ENCODE measurements at regions not wholly inside any gene's neighbourhood (a gene's known extent, or its start where the extent isn't known, plus 50 kb on each side); places are given as distances from the start of the nearest gene placed in this dataset.

- no peak for DNase-seq (ENCODE audit: low read depth in 3 of 3)
Measured at GRCh38 chr5:125554355-125554754, 807.9 kb upstream of the ZNF608 start.

DNA sequence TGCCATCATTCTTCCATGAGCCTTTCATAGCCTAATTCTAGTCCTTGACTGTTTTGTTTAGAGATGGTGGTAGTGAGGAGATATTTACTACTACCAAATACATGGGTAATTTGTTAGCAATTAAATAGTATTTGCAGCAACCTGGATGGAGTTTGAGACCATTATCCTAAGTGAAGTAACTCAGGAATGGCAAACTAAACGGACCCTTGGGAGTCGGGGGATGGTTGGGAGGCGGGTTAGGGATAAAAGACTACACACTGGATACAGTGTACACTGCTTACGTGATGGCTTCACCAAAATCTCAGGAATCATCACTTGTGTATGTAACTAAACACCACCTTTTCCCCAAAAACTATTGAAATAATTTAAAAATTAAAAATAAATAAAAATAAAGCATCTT, 809.2 kb upstream of the ZNF608 start:
- DNase-seq (ENCODE audit: low read depth in 3 of 3) = no peak

DNA sequence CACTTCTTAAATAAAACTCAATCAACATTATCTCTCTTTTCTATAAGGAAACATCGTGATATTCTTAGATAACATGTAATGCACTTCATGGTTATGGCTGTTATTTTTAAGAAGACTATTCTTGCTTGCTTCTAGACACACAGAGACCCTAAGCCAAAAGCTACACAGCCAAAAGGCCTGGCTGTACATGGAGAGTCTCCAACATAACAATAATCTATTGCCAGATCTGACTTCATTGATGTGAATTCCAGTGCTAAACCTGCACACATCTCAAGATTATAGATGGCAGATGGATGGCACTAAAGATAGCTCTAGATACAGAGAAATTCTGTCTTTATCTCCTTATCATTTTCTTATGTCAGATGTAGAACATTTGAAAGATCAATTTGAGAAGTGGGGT, 811.6 kb upstream of the ZNF608 start:
- no peak for DNase-seq (ENCODE audit: low read depth in 3 of 3)

- DNase-seq (ENCODE audit: low read depth in 3 of 3) = no peak
Measured at GRCh38 chr5:125558466-125558865, 812.0 kb upstream of the ZNF608 start.

DNA sequence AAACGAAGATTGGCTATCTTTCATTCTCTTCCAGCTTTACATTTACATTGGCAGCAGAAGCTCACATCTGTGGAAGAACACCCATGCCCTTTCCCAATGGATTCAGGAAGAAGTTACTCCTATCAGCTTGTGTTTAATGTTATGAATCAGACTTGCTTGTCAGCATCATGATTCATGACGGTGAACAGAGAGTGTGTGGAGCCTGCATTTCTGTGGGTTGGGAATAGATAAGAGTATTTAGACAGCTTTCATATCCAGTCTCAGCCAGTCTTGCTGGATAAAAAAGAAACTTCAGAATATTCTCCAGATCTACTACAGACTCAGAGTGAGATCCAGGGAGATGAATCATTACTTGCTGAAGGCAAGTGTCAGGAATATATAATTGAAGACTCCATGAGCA, 812.9 kb upstream of the ZNF608 start:
- no peak for DNase-seq (ENCODE audit: low read depth in 3 of 3)

- no peak for DNase-seq (ENCODE audit: low read depth in 3 of 3)
Measured at GRCh38 chr5:125560476-125561225, 814.2 kb upstream of the ZNF608 start.

- DNase-seq (ENCODE audit: low read depth in 3 of 3) = no peak
Measured at GRCh38 chr5:125564317-125564975, 818.0 kb upstream of the ZNF608 start.

GRCh38 chr5:125574491-125575044, 828.1 kb upstream of the ZNF608 start:
- no peak for DNase-seq (ENCODE audit: low read depth in 3 of 3)

DNA sequence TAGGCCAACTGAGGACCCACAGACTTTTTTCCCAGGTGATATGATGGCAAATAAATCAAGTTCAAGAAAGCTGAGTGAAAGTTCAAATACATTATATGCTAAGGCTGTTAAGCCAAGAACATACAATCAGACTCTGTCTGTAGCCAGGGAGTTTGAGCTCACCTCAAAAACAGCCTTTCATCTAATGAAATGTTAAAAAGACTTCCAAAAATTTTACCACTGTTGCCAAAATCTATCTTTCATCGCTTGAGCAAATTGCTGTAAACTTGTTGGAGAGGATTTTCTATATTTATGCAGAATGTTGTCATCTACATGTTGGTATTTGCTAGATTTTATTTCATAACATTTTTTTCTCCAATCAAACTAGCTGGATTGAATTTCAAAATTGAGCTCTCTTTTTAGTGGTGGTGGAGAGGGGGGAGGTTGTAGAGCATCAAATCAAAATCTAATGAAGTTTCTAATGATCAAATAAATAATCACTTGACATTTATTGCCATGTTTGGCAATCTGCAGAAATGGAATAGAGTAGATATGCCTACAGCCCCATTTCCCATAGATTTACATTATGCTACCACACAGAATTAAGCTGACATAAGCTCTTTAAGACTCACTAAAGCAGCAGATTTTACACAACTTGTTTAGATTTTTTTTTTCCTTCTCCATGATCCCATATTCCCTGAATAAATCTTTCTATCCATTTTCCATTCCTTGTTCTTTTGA, 828.9 kb upstream of the ZNF608 start:
- DNase-seq (ENCODE audit: low read depth in 3 of 3) = no peak

DNA sequence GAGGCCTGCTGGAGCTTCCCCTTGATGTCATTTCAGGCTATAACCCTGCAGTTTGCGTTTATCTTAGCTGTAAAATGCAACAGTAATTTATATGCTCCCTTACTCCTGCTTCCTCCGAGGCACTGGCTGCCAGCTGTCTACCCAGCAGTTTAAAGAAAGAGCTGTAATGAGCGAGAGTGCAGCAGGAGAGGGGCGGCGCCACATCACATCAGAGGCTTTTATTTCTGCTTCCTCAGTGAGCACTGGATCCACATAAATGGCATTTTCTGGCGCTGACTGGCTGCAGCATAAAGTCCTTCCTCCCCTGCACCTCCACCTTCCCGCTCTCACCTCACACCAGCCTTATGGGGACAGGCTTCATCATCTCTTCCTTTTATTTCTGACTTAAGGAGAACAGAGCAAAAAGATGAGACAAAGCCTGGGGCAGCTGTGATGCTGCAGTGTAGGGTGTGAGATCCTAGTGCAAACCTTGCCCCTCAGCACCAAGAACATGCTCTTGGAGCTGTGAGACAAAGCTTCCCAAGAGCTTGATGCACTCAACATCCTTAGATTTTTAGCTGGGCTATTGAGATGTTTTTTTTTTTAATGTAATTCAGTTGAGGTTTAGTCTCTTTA, 829.6 kb upstream of the ZNF608 start:
- no peak for DNase-seq (ENCODE audit: low read depth in 3 of 3)

DNA sequence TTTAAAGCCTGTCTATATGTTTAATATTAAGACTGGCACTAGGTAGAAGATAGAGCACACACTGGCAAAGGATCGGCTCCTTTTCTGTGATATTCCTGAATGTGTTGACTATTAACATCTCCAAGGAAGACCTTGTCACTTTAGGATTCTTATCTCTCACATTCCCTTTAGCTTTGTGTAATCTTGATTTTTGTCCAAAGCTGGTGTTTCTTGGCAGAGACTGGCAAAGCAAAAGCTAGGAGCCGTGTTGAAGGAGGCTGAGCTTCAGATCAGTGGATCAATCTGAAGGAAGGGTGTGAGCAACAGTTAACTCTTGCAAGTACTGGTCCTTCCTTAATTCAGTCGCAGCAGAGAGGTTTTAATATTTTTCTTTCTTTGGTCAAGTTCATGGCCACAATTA, 830.4 kb upstream of the ZNF608 start:
- DNase-seq (ENCODE audit: low read depth in 3 of 3) = no peak

- no peak for DNase-seq (ENCODE audit: low read depth in 3 of 3)
Measured at GRCh38 chr5:125578551-125578950, 832.1 kb upstream of the ZNF608 start.

DNA sequence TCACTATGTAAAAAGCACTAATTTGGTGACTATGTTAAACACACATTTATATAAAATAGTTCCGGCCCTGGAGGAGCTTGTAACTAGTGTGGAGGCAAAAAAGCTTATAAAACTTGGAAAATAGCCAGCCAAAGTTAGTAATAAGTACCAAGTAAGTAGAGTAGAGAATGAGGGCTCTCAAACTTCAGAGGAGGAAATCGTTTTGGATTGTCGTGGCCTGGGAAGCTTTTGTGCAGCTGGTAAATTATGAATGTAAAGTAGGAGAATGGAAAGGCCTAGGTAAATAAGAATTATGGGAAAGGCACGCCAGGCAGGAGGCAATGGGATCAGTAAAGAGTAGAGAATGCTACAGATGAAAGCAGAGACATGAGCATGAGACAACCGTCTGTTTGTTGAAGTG, 832.7 kb upstream of the ZNF608 start:
- DNase-seq (ENCODE audit: low read depth in 3 of 3) = no peak

DNA sequence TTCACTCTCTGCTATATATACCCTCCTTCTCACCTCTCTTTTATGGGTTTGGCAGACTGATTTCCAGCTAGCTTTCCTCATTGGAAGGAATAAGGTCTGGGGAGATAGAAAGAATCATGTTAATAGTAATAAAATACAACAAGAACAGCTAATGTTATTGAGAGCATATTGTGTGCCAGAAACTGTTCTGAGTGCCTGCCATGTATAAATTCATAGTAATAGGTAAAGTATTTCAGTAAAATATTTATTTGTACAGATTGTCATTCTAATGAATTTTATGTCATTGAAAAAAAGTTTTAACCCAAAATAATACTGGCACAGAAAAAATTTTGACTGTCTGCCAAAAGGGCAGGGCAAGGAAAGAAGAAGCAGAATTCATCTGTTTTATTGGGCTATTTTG, 834.9 kb upstream of the ZNF608 start:
- no peak for DNase-seq (ENCODE audit: low read depth in 3 of 3)

DNA sequence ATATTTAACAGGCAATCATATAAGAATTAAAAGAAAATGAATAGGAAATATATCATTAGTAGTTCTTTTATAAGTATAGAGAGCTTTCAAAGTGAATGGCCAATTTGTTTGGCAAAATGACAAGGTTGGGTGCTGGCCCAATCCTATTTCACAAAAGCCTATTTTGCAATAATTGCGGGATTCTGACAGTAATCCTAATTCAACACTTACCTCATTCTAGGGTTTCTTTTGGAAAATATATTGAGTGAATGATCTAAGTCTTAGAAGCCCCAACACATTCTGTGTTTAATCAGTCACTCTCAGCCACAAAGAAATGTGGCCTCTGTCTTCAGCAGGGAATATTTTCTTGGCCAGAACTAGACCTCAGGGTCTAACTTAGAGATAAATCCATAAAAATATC, 835.9 kb upstream of the ZNF608 start:
- no peak for DNase-seq (ENCODE audit: low read depth in 3 of 3)

GRCh38 chr5:125583321-125584139, 837.1 kb upstream of the ZNF608 start:
- no peak for DNase-seq (ENCODE audit: low read depth in 3 of 3)

DNA sequence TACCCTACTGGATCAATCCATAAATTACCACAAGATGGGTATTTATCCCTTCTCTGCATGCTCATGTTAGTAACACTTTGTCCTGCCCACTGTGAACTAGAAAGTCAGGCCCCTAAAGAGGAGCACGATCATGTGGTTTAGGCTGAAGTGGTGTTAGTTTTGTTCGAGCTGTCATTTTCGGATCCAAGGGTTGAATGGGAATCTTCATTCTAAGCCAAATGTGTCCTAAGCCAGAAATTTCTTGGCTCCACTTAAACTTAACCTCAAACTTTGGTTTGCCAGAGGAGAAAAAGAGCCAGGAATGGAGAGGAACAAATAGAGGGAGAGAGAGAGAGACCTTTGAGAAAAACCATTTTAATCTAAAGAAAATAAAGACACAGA, 837.7 kb upstream of the ZNF608 start:
- no peak for DNase-seq (ENCODE audit: low read depth in 3 of 3)

DNA sequence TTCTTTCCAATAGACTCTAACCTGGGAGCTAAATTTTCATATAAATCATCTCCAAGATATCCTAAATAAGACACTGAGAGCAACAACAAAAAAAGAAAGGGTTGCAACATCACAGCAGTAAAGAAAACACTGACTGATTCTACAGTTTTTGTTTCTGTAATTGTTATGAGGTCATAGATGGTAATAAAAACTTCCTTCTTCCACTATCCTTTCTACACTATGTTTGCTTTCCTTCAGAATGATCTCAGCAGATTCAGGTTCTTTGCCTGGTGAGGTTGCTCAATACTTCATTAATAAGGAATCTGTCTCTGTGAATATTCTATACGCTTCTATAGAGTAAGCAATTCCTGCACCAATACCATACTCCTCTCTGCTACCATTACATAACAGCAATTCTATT, 835.6 kb upstream of the GRAMD2B start:
- DNase-seq (ENCODE audit: low read depth in 3 of 3) = no peak

DNA sequence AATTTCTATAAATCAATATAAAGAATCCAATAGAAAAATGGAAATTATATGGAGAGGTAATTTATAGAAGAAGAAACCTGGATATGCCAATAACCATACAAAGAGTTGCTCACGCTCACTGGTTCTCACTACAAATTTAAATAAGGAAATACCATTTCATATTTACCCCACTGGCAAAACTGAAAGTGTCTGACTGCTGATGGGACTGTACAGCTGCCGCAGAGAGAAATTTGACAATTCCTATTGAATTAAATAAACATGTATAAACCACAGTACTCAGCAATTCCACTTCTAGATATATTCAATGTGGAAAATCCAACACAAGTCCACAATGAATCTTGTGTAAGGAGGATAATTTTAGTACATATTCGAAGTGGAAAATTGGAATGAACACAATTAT, 830.4 kb upstream of the GRAMD2B start:
- no peak for DNase-seq (ENCODE audit: low read depth in 3 of 3)

DNA sequence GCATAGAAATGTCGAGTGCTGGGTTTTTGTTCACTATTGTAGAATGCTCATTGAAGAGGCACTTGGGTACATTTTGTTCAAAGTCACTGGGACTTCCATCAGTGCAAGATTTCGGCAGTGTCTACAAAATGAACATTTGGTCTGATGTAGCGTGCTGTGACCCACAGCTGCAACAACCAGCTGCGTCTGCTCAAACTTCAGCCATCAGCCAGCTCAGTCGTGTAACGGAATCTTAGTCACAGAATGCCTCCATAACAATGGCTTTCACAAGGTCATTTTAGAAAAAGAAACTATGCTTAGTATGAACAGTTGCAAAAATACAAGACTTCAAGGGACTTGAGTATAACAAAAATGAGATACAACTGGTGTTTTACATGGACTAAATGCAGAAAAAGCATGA, 828.1 kb upstream of the GRAMD2B start:
- DNase-seq (ENCODE audit: low read depth in 3 of 3) = no peak

- DNase-seq (ENCODE audit: low read depth in 3 of 3) = no peak
Measured at GRCh38 chr5:125595845-125596244, 827.4 kb upstream of the GRAMD2B start.

All from stimulated activated CD4-positive, alpha-beta T cell treated with anti-CD3 and anti-CD28 coated beads, TNF-alpha, amount 100 ng/mL, for 24 hours (primary cell).